Brain pericyte (primary cell): ENCODE measurements at regions not wholly inside any gene's neighbourhood (a gene's known extent, or its start where the extent isn't known, plus 50 kb on each side); places are given as distances from the start of the nearest gene placed in this dataset.

Experiments
- DNase-seq: peaks from one replicate; pipeline ENCODE4 v3.0.0-alpha.2; 2012; ENCODE audit warnings: low read depth, low spot score

DNA sequence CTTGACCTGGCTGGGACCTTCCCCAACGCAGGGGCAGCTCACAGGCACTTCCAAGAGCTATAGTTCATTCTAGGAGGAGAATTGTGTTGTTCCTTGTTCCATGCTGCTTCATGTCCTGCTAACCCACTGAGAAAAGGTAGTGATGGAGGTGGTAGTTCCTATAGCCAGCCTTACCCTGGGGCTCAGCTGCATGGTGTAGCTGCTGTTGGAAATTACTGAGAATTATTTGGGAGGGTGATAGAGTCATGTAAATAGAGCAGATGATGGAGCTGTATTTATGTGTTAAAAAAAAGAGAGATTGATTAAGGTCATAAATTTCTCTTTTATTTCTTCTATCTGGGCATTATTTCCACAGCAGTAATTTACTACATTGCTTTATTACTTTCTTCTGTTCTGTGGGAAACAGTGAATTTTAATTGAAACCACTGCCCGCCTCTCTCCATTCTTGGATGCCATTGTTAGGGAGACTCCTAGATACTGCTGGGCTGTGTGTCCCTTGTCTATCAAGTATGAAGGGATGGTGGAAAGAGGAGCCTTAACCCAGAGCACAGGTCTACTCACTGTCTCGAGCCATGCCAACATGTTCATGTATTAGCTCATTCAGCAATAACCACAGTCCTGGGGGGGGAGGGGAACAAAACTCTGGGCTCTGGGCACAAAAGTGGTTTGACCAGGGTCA is 309.2 kb downstream of the FAT3 start:
- no peak for DNase-seq

DNA sequence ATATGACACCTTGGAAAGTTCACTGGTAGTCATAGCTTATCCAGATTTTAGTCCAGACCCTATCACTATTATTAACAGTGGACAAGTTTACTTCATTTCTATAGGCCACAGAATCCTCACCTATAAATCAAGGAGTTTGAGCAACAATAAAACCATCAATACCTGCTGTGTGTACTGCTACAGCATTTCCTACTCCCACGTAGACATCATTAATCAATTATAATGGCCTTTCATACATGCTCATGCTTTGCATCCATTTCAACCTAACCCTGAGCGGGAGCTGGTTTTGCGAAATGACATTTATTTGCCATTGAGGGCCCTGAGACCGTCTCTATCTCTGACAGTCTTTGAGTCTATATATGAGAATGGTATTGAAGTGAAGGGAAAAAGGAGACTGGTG is 312.3 kb downstream of the FAT3 start:
- no peak for DNase-seq

DNA sequence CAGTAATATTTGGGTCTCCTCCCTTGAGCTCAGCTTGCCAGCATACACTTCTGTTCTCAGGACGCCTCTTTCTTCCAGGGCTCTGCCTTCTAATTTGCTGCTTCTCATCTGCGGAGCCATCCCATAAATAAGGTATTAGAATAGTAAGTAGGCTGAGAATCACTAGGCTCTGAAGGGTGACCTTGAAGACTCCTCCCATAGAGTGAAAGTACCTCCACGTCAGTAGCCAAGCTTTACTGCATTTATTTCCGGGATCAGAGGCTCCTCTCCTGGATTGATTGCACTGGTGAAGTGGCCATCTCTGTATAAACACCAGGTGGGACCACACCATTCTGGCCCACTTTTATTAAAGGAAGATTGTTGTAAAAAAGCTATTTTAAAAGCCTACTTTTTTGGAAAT is 315.5 kb downstream of the FAT3 start:
- no peak for DNase-seq

DNA sequence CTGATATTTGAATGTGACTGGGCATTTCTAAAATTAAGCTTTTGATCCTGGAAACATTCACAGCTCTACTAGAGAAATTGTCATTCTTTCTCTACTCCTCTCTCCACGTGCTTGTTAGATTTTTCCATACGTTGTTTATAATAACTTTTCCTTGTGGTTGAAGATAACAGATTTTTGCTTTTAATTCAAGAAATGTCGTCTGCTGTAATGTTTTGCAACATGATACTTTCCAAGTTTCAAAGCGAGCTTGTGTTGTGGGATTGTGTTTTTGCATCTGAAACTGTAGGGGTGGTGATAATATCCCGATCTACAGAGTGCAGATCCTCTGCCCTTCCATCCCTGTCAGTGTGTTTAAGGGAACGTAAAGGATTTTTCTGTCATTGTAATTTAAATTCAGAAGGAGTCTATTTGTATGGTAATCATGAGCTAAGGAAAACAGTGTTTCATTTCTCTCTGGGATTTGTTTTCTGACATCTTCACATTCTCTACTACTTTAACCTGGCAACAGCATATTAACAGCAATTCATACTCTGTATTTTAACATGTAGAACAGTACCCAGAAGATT is 321.4 kb downstream of the FAT3 start:
- DNase-seq: no peak

DNA sequence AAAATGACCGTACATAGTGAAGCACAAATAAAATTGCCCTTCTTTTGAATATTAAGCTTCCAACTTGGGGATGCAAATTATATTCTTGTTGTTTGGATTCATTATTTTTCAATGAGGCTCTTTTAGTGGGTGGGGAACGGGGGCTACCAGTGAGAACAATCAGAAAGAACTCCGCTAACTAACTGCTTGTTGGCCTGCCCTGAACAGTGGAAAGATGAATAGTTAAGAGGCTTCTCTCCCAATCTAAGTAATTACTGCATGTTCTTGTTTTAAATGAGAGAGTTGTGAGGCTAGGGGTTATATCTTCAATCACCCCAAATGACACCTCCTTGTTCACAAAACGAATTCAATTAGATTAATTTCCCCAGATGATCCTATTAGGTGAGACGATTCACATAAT is 322.0 kb downstream of the FAT3 start:
- DNase-seq: no peak

DNA sequence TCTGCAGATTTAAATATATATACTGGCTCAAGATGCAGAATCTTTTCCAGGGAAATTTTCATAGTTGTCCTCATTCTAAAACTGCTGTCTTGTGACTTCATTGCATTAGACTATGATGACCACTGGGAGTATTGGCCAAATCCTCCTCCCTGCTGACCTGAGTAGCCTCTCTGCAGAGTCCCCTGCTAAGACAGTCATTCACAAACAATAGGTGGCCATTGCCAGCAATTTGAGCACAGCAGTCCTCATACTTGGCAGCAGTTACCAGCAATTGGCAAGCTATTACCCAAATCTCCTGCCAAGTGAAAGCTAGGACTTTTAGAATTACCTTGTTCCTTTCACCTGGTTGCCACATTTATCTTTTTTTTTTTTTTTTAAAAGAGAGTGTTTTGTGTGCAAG is 325.8 kb downstream of the FAT3 start:
- DNase-seq: no peak

DNA sequence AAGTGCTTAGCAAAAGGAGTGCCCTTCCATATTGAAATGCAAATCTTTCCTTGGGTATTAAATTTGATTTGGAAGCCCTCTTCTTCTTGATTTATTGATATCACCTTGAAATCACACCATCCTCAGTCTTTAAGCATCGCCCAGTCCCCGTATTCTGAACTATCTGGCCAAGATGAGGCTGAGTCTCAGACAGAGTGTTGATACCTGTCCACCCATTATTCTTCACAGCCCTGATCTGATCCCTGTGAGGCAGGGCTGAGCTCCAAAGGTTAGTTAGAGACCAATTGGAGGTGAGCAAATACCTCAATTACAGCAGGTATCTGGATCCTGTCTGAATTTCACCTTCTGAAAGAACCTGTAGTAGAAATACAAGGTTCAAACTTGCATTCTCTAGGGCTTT is 326.3 kb downstream of the FAT3 start:
- DNase-seq: no peak

DNA sequence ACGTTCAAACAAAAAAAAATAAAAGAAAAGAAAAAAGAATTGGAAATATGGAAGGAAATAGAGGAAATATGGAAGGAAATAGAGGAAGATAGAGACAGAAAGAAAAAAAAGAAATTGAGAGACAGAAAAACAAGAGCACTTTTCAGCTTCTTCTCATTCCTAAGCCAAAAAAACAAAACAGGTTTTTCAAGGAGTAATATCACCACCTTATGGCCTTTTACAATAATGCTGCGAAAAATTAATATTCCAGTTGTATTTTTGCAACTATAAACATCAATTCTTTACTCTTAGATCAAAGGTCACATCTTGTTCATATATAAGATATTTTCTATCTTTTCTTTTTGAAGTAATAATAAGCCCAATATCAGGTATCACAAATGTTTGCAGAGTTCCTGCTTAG is 328.3 kb downstream of the FAT3 start:
- DNase-seq: no peak

DNA sequence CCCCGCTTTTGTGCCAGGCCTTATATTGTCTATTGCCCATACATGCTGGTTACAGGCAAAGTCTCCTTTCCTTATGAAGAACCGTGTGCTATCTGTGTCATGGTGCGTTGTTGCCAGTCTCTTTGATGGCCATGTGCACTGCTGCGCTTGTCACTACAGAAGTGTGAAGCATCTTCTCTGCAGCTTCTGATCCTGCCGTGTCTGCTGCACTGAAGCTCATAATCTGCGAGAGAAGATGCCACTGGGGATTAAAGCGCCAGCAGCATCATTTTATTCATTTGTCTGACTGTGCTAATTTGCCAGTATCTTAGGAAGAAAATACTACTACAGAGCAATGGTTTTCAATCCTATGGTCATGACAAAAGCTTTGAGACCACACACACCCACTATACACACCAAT is 330.1 kb downstream of the FAT3 start:
- no peak for DNase-seq

DNA sequence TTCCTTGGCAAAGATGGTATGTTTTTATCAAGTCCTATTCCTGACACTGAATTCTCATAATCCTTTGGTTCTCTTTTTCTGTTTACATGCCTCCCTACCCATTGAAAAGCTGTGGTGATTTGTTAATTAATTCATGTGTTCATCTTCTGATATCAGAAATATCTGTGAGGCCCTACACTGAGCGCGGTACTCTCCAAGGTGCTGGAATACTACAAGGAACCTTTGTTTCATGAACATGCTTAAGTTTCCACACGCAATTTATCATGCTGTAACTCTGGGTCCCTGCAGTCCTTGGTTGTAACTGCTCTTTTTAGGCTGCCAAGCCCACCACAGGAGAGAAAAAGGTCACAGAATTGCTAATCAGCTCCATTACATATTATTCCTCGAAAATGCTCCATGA is 331.8 kb downstream of the FAT3 start:
- no peak for DNase-seq

DNA sequence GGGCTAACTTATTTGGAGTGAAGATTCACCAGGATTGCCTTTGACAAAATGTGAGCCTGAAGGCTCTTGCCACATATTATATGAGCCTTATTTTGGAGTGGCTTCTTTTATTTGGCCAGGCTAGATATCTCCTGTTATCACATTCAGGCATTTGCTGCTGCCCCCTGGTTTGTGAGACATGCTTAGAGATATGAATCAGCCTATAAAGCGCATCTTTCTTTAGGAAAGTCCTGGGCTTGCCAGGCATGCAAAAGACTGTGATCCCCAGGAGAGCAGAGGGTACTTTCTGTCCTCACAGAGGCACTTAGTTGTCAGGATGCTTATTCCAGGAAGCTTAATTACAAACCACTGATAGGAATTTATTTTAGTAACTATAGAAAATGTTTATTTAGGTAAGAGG is 333.3 kb downstream of the FAT3 start:
- no peak for DNase-seq

DNA sequence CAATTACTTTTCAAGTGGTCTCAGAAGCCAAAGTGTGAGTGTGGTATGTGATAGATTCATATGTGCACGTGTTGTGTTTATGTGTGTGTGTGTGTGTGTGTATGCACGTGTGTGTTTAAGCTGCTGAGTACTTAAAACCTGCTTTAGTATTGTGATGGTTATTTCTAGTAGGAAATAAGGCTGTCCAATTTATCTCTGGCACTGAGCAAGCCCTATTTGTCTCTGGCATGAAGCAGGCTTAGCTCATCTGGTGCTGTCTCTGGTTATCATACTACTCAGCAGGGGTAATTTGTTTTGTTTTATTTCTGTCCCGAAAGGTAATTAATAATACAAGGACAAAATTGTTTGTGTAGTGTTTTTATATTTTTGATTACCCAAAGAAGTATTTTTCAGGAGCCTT is 333.7 kb downstream of the FAT3 start:
- DNase-seq: no peak

DNA sequence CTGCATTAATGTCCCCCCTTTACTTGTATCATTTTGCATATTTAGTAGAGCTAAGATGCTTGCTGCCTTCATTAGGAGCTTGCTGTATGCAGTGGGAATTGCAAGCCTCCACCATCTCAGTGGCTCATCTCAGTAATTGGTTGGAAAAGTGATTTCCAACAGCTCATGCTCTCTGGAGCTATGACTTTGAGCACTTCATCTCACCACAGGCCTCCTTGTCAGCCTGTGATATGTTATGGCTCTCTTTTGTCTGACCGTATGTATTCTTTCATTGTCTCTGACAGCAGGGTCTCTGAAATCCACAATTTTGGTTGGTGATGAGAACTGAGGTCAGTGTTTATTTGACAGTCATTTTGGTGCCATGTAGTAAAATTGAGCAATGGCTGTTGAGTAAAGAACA is 345.1 kb downstream of the FAT3 start:
- no peak for DNase-seq

DNA sequence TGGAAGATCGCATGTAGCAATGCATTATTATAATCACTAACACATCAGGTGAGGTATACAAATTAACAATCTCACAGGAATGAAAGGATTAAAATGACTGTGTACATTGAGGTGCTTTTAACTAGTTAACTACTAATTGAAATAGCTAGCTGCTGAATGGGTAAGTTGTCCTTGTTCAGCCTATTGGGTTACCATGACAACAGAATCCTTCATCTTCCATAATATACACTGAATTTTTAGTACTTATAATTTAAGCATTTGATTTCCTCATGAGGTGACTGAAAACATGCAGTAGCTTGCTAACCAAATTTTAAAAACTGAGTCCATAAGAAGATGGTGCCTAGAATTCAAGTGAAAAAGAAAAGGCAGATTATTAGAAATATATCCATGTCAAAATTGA is 347.9 kb downstream of the FAT3 start:
- DNase-seq: no peak

DNA sequence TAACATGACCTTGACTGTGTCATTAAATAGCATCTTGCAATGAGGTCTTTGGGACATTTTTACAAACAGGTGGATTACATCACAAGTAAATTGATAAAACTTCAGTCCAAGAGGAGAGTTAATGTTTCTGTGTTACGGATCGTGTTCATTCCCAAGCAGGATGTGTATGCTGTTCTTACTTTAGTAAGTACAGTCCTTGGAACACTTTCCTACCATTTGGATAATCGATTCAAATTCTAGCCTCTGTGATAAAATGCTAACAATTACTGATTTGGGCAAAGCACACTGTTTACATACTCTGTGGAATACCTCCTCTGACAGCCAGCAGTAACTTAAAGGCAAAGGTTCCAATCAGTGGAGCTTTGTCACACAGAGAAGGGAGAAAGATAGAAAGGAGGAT is 351.7 kb downstream of the FAT3 start:
- DNase-seq: no peak

DNA sequence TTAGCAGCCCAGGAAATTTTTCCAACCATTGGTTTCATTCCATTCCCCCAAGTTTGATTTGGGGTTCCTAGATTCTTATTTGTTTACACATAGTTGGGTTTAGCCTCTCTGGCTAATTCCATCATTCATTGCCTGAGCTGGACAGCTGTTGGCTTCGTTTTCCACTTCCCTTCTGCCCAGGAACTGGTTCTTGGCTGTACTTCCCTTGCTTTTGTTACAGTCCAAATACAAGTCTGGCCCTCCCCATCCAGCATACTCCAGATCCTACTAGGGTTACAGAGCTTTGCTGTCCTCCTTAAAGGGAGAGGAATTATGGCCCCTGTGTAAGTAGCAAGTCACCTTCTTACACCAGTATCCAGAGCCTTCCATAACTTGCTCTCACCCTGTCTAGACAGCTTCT is 356.3 kb downstream of the FAT3 start:
- DNase-seq: no peak

DNA sequence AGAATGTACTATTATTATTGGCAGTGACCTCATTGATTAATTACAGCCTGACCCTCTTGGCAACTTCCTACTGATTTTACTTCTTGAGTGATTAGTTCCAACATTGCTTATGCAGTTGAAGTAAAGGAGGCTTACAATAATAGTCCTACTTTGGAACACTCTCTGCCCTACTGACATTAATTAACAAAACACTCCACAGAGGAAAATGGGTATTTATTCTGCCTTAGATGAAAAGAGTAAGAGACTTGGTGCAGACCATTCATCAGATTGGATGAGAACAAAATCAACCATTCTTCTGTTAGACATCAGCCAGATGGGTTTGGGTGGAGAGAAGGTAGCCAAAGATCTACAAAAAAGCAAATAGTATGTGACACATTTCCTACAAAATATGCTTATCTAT is 363.8 kb downstream of the FAT3 start:
- DNase-seq: no peak

DNA sequence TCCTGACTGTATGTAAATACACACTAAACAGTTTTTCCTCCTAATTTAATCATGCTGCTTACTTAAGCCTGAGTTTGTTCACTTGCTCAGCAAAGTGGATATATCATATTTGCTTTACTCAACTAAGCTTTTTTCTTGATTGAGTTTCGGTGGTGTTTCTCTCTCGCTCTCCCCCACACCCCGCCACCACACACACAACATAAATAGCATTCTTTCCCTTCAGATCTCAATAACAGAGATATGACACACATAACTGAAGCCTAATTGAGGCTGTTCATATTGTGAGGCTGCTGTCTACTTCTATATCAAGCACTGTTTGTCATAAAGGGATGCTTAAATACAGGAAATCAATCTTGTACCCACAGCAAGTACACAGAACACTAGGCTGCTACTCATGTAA is 364.9 kb downstream of the FAT3 start:
- no peak for DNase-seq

DNA sequence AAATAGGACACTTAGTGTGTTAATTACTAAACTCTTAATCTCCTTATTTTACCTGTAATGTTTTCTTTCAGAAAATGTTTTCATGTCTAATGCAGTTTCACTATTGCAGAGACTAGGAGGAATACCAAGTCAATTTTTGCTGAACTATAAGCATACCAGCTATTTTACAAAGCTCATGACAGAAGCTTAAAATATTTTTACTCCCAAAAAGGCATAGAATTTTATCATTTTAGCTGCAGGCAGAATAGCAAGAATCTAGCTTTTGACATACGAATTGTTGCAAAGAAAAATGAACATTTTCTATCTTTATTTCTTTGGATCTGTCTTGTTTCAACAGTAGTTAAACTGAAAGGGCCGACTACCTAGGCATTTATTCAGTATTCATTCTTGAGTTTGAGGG is 366.9 kb downstream of the FAT3 start:
- DNase-seq: no peak

DNA sequence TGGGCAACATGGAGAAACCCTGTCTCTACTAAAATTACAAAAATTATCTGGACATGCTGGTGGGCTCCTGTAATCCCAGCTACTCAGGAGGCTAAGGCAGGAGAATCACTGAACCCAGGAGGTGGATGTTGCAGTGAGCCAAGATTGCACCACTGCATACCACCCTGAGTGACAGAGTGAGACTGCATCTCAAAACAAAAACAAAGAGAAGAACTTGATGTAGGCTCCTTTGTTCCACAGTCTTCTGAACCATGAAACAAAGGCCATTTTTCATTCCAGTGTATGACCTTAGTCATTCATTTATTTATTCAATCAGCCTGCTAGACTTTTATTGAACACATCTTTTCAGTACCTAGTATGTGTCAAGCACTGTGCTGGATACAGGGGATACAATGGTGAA is 369.6 kb downstream of the FAT3 start:
- no peak for DNase-seq

DNA sequence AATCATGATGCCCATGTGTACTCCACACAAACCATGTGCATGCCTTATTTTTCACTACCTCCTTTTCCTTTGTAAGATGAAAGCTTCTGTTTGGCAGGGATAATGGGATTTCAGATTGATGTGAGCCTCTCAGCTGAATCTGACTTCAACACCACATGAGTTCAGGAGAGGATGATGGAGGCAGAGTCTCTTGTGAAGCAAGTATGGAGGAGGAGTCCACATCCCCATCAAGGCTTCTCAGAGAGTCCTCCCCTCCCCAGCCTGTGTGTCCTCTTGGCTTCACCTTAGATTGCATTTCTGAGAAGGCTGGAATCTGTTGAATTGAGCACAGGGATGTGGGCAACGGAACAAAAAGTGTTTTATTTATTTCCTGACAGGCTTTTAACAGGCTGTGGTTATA is 370.4 kb downstream of the FAT3 start:
- DNase-seq: no peak

DNA sequence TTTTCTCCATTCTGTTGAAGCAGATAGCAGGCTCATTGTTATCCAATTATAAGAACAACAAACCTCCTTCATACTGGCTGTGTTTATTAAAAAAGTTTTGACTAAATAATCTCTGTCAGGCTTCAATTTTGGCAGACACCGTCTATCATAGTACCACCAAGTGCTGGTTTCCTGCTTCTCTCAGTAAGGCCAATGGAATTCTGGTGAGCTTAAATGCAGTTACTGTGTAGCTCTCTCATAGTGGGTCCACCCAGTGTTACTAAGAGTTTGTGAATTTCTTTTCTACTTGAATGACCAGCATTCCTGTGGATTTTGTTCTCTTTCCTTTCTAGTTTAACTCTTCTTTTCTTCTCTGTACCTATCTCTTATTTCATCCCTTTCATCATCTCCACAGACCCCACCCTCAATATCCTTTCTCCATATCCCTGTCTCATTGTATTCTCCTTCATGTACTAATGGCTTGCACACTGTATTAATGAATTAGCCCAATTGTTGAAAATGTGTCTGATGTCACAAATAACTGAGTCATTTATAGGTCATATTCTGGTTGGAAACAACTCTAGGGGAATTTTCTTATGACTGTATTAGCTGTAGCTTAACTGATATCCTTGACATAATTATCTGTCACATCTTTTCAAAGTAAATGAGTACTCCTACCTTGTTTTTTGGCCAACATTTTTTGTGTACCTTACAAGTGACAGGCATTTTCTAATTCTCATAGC is 372.1 kb downstream of the FAT3 start:
- DNase-seq: no peak

DNA sequence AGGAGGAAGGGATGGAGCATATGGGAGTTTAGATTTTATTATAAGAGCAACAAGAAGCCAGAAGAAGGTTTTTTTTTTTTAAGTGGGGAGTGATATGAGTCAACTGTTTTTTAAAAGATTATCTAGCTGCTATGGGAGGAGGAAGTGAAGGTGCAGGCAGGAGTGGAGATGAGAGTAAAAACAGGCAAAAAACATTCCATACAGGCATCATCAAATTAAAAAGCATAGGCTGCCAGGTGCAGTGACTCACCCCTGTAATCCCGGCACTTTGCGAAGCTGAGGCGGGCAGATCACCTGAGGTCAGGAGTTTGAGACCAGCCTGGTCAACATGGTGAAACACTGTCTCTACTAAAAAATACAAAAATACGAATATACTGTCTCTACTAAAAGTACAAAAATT is 368.4 kb upstream of the MTNR1B start:
- no peak for DNase-seq
